Thymus (tissue), 11 donors: ENCODE measurements at regions not wholly inside any gene's neighbourhood (a gene's known extent, or its start where the extent isn't known, plus 50 kb on each side); places are given as distances from the start of the nearest gene placed in this dataset.
A peak's percentile ranks its signal among the peaks of the same experiment; 100 is the strongest.

Experiments used
- DNase-seq, 9 donors: peaks; one replicate each; pipeline ENCODE4 v3.0.0-alpha.2; 2013; ENCODE audit warnings: low spot score in 9 of 9, low read depth in 6 of 9, missing footprints in 1 of 9
- H3K27ac ChIP-seq, 2 donors: one replicate each; pipeline ENCODE4 v1.5.1; 2013; ENCODE audit warnings: control low read depth in 1 of 2, low read depth in 1 of 2, low read length in 1 of 2, mild to moderate bottlenecking in 1 of 2, moderate library complexity in 1 of 2
- H3K27me3 ChIP-seq, 2 donors: one replicate each; pipeline ENCODE4 v1.5.1; 2013; ENCODE audit warnings: low read length in 1 of 2; ENCODE audit not compliant: control insufficient read depth in 2 of 2, insufficient read depth in 1 of 2
- H3K36me3 ChIP-seq, 2 donors: one replicate each; pipeline ENCODE4 v1.5.1; 2013; ENCODE audit warnings: low read length in 1 of 2, mild to moderate bottlenecking in 1 of 2, moderate library complexity in 1 of 2; ENCODE audit not compliant: control insufficient read depth in 2 of 2, insufficient read depth in 2 of 2
- H3K4me1 ChIP-seq, 2 donors: one replicate each; pipeline ENCODE4 v1.5.1; 2013; ENCODE audit warnings: low read length in 2 of 2; ENCODE audit not compliant: control insufficient read depth in 2 of 2, insufficient read depth in 2 of 2
- H3K4me3 ChIP-seq, 2 donors: one replicate each; pipeline ENCODE4 v1.5.1; 2013; ENCODE audit warnings: low read length in 2 of 2, control low read depth in 1 of 2, mild to moderate bottlenecking in 1 of 2
- H3K9me3 ChIP-seq, 2 donors: one replicate each; pipeline ENCODE4 v1.5.1; 2013; ENCODE audit warnings: low read length in 1 of 2, mild to moderate bottlenecking in 1 of 2; ENCODE audit not compliant: control insufficient read depth in 2 of 2, insufficient read depth in 1 of 2
- WGBS: extraction: QIAGEN DNeasy Blood & Tissue Kit; methylation state at CpG from one replicate; pipeline ENCODE4 v1.1.7; 2013; 5-methylcytosine and 5-hydroxymethylcytosine counted together
- donor health status: healthy.

DNA sequence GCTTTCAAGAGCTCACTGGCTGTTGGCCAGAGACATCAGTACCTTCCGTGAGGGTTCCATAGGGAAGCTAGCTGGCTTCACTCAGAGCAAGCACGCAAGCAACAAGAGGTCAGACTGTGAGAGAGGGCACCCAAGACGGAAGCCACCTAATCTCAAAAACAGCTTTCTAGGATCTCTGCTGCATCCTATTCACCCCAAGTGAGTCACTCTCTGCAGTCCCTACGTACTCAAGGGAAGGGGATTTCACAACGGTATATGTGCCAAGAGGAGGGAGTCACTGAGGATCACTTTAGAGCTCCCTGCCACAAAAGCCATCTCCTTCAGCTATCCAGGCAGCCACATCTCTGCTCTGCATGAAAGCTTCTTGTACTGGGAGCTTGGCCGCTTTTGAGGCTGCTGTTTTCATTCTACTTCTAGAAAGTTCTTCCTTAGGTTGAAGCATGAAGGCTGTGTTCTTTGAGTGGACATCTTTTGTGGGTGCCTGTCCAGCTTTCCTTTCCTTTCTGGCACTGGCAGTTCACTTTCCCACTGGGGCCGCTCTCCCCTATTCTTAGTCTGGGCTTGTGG lies 249.5 kb downstream of the MAN2A1 start:
- Histone ChIP-seq H3K4me3 (no peak overlapping the region), H3K4me1 (peaks cover 10 to 29% of the 10 kb centered on the region in 2 donors), H3K27me3 (no peaks in the 10 kb centered on the region), H3K27ac (no peak overlapping the region), H3K36me3 (no peaks in the 10 kb centered on the region), H3K9me3 (peaks cover 0 to 8% of the 10 kb centered on the region in 2 donors)
- 97% methylated on average over 7 of the region's 7 CpGs for WGBS
- no peak for DNase-seq

DNA sequence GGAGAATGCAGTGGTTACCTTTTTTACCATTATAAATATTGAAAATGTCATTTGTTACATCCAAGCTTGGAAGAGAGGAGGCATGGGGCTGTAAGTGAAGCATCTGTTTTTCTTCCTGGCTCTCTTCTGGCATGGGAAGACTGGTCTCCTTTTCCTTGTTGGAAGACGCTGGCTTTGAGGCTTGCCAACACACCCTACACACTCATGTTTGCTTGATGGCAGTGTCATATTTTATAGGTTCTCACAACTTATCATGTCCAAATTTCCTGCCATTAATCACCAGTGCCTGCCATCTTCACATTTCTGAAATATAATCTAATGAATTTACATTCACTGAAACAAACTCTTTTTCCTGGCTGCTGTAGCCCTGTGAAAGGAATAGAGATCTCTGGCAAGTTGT lies 252.9 kb downstream of the MAN2A1 start:
- Histone ChIP-seq H3K36me3 (no peaks in the 10 kb centered on the region), H3K27ac (no peak overlapping the region), H3K27me3 (no peaks in the 10 kb centered on the region), H3K9me3 (peaks cover 0 to 8% of the 10 kb centered on the region in 2 donors), H3K4me1 (peaks cover 20 to 40% of the 10 kb centered on the region in 2 donors), H3K4me3 (no peak overlapping the region)
- 94% methylated on average over 1 of the region's 1 CpG for WGBS
- no peak for DNase-seq

DNA sequence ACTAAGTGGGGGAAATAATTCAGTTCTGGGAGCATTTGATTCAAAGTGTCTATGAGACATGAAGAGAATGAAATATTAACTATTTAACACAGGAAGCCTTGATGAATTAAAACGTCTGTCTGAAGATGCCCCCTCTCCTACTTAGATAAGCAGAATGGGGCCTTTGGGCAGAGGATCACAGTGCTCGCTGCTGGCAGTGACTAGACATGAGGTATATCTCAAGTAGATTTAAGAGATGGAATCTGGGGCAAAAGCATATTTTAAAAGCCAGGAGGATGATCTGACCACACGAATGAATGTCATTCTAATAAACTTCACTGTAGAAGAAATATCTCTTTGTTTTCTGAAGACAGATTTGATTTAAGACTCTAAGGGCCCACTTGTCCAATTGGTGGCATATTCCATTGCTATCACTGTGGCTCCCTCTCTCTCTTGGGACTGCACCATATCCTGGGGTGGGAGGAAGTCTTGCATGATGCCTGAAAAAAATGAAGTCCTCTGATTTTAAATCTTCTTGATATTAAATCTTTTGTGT lies 254.0 kb downstream of the MAN2A1 start:
- H3K9me3 ChIP-seq: peaks cover 0 to 8% of the 10 kb centered on the region in 2 donors
- peaks cover 23 to 34% of the 10 kb centered on the region in 2 donors for H3K4me1 ChIP-seq
- no peak for DNase-seq
- no peaks in the 10 kb centered on the region for H3K27me3 ChIP-seq
- H3K36me3 ChIP-seq: no peaks in the 10 kb centered on the region
- H3K4me3 ChIP-seq: no peak overlapping the region
- no peak overlapping the region for H3K27ac ChIP-seq
- 91% methylated on average over 3 of the region's 3 CpGs for WGBS

DNA sequence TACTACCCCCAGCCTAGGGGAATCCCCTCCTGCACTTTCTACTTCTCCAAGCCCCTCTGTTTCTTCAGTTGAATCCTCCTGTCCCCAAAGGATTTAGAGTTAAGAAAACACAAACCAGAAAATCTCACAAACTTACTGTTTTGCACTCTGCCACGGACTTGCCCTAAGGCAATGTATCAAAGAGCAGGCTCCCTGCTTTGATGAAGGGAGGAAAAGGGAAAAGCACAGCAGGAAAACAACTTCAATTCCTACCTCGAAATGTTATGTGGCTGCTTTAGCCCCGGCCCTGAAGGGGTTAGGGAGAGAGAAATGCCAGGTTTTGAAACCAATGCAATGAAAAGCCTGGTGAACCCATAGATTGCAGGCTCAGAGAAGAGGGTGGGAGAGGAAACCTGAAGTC lies 254.7 kb downstream of the MAN2A1 start:
- no peak overlapping the region for H3K4me3 ChIP-seq
- H3K9me3 ChIP-seq: peaks cover 0 to 6% of the 10 kb centered on the region in 2 donors
- peaks cover 23 to 34% of the 10 kb centered on the region in 2 donors for H3K4me1 ChIP-seq
- H3K27me3 ChIP-seq: no peaks in the 10 kb centered on the region
- peak in 1 of 9 donors; percentile 20 for DNase-seq
- no peaks in the 10 kb centered on the region for H3K36me3 ChIP-seq
- H3K27ac ChIP-seq: peak overlapping the region in 1 of 2 donors; percentile 66
- WGBS: 89% methylated on average over 3 of the region's 3 CpGs

DNA sequence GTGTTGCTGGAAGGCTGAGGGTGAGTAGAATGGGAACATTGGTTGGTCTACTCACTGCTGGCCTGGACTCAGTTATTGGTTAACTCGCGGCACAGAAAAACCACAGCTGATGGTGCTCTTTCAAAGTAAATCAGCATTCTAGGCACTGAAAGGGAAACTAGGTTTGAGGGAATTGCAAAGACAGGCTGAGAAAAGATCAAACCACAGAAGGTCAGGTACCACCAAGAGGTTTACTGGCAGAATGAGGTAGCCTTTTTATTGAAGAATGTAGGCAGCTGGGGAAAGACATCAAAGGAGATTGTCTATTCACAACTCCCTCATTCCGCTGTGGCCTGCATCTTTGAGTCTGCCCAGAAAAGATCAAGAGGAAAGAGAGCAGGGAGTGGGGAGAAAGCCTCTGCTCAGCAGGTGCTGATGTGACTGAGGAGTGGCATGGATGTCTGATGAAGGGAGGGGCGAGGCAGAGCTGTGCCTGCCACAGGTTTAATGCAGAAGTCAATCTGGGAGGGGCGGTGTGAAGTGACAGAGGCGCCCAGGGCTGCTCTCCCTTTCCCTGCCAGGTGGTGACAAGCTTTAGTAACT lies 255.5 kb downstream of the MAN2A1 start:
- Histone ChIP-seq H3K36me3 (no peaks in the 10 kb centered on the region), H3K9me3 (peaks cover 0 to 4% of the 10 kb centered on the region in 2 donors), H3K4me1 (peaks cover 23 to 34% of the 10 kb centered on the region in 2 donors), H3K27me3 (no peaks in the 10 kb centered on the region), H3K27ac (peak overlapping the region in 1 of 2 donors; percentile 66), H3K4me3 (no peak overlapping the region)
- peak in 7 of 9 donors; percentile 45 to 90 (median 80) for DNase-seq
- WGBS: 14% methylated on average over 6 of the region's 6 CpGs

DNA sequence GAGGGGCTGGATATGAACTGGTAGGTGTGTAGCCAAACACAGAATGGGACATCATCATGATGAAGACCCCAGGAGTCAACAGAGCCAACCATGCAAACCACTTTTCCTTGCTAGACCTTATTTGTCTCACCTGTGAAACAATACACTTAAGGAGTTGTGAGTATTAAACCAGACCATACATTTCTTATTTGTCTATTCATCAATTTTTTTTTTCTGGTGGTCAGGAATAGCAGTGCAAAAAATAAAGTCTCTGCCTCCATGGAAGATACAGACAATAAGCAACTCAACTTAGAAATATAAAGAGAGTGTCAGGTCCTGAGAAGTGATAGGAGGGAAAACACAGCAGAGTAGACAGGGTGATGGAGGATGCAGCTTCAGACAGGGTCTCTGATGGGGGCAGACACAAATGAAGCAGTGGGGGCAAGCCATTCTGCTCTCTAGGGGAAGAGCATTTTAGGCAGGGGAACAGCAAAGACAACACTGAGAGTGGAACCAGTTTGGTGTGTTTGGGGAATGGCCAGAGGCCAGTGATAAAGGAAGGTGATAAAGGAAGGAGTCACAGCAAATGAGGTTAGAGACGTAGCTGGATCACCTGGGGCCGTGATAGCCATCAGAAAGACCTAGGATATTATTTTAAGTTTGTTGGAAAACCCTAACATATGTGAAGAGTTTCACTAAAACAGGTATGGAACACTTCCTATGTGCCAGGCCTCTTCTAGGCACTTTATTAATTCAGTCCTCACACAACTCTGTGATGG lies 256.2 kb downstream of the MAN2A1 start:
- no peak for DNase-seq
- H3K36me3 ChIP-seq: no peaks in the 10 kb centered on the region
- peak overlapping the region in 1 of 2 donors; percentile 66 for H3K27ac ChIP-seq
- no peak overlapping the region for H3K4me3 ChIP-seq
- WGBS: 92% methylated on average over 2 of the region's 2 CpGs
- no peaks in the 10 kb centered on the region for H3K27me3 ChIP-seq
- peaks cover 23 to 34% of the 10 kb centered on the region in 2 donors for H3K4me1 ChIP-seq
- H3K9me3 ChIP-seq: peaks cover 0 to under 1% of the 10 kb centered on the region in 2 donors

DNA sequence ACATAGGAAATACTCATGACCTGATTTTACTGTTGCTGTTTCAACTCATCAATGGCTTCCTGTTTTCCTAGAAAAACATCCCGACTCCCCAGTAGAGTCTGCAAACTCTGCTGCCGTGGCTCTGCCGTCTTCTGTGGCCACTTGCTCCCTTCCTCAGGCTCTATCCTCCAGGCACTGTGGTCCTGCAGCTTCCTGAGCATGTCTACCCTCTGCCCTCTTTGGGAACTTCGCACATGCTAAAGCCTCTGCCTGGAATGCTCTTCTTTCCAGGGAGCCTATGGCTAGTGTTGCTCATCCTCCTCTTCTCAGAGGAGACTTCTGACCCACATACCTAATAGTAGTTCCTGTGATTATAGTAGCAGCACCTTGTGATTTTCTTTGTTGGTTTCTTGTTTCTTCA lies 256.9 kb downstream of the MAN2A1 start:
- H3K27me3 ChIP-seq: no peaks in the 10 kb centered on the region
- DNase-seq: no peak
- no peaks in the 10 kb centered on the region for H3K9me3 ChIP-seq
- 85% methylated on average over 4 of the region's 4 CpGs for WGBS
- no peak overlapping the region for H3K4me3 ChIP-seq
- peaks cover 23 to 34% of the 10 kb centered on the region in 2 donors for H3K4me1 ChIP-seq
- H3K27ac ChIP-seq: no peak overlapping the region
- H3K36me3 ChIP-seq: no peaks in the 10 kb centered on the region

DNA sequence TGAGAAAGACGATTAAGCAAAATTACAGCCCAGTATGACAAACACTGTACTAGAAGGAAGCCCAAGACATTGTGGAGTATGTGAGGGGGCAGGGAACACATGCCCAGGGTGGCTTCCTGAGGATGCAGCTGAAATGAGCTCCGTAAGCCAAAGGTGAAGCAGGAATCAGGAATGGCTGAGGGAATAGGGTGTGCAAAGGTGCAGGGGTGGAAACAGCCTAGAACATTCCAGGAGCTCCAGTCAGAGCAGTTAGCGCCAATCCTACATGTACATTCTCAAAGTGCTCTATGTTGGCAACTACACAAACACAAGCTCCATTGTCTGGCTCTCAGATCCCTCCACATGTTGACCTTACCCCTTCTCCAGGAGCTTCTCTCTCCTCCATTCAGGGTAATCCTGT lies 257.9 kb downstream of the MAN2A1 start:
- DNase-seq: no peak
- WGBS: 96% methylated on average over 3 of the region's 3 CpGs
- no peak overlapping the region for H3K4me3 ChIP-seq
- H3K4me1 ChIP-seq: peaks cover 23 to 34% of the 10 kb centered on the region in 2 donors
- no peak overlapping the region for H3K27ac ChIP-seq
- no peaks in the 10 kb centered on the region for H3K9me3 ChIP-seq
- H3K36me3 ChIP-seq: no peaks in the 10 kb centered on the region
- H3K27me3 ChIP-seq: no peaks in the 10 kb centered on the region

DNA sequence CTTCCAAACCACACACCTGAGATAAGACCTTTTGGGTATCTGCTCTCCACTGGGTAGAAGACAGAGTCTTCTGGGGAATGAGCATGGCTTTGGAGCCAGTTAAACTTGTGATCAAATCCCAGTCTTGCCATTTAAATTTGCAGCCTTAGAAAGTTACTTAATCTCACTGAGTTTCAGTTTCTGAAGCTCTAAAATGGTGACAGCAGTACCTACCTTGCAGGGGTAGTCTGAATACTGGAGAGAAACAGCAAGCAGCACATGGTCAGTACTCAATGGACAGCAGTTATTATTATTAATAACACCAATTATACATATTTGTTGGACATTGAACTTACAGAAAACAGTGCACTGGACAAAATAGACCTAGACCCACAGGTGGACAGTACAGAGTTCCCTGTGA lies 260.9 kb downstream of the MAN2A1 start:
- Histone ChIP-seq H3K27me3 (no peaks in the 10 kb centered on the region), H3K4me1 (peaks cover 18 to 24% of the 10 kb centered on the region in 2 donors), H3K9me3 (no peaks in the 10 kb centered on the region), H3K36me3 (no peaks in the 10 kb centered on the region), H3K27ac (no peak overlapping the region), H3K4me3 (no peak overlapping the region)
- DNase-seq: no peak
